Stomach (tissue), 8 donors: ENCODE measurements at regions not wholly inside any gene's neighbourhood (a gene's known extent, or its start where the extent isn't known, plus 50 kb on each side); places are given as distances from the start of the nearest gene placed in this dataset.

Source experiments
- DNase-seq, 2 donors: peaks; one replicate each; pipeline versions ENCODE4 v3.0.0 to v3.0.0-alpha.2; 2013 to 2019
- H3K27ac ChIP-seq, 5 donors: fragments of 200-600 bp in 4 of 5; sonication (generic) in 4 of 5; one replicate each; pipeline ENCODE4 v1.5.1; 2013 to 2019; ENCODE audit warnings: mild to moderate bottlenecking in 1 of 5, moderate library complexity in 1 of 5
- H3K27me3 ChIP-seq, 3 donors: fragments of 200-600 bp; sonication (generic); one replicate each; pipeline ENCODE4 v1.5.1; 2017 to 2019; ENCODE audit warnings: mixed run types in 1 of 3
- H3K36me3 ChIP-seq, 4 donors: fragments of 200-600 bp; sonication (generic); 1 replicate in 3 of 4; 2 replicates in 1 of 4; pipeline ENCODE4 v1.5.1; 2016 to 2019
- H3K4me1 ChIP-seq, 4 donors: fragments of 200-600 bp; sonication (generic); one replicate each; pipeline ENCODE4 v1.5.1; 2016 to 2019
- H3K4me3 ChIP-seq, 4 donors: fragments of 200-600 bp; sonication (generic) in 3 of 4; one replicate each; pipeline ENCODE4 v1.5.1; 2016 to 2019; ENCODE audit warnings: mild to moderate bottlenecking in 1 of 4
- H3K9me3 ChIP-seq, 4 donors: fragments of 200-600 bp; sonication (generic); one replicate each; pipeline ENCODE4 v1.5.1; 2016 to 2019
- EP300 ChIP-seq: sonication (generic); formaldehyde crosslinking; IDR thresholded peaks from one replicate; pipeline ENCODE4 v1.6.1; 2017; ENCODE audit warnings: antibody characterized with exemption
- POLR2A ChIP-seq, 4 donors: fragments of 450-650 bp; IDR thresholded peaks; one replicate each; pipeline ENCODE4 v1.6.1; 2016; ENCODE audit warnings: antibody characterized with exemption in 4 of 4, control low read depth in 2 of 4, mild to moderate bottlenecking in 1 of 4, moderate library complexity in 1 of 4
- POLR2AphosphoS5 ChIP-seq, 3 donors: sonication (generic); formaldehyde crosslinking; IDR thresholded peaks; one replicate each; pipeline ENCODE4 v1.6.1; 2016; ENCODE audit warnings: antibody characterized with exemption in 3 of 3
- WGBS, 5 donors: extraction: QIAGEN DNeasy Blood & Tissue Kit in 3 of 5; methylation state at CpG; one replicate each; pipeline versions ENCODE4 v1.1.5 to v1.1.7; 2013 to 2018; 5-methylcytosine and 5-hydroxymethylcytosine counted together
- intact Hi-C: fragments of 100-400 bp; cut with DNase I; formaldehyde crosslinking; loops from one replicate; pipeline ENCODE4 v1.15.1; 2023; ENCODE audit warnings: low total_unique reads
- TF ChIP-seq, protein P1 (sequence below), 7 experiments: fragments of 450-650 bp in 4 of 7; fragments of 200-600 bp in 3 of 7; sonication (generic) in 3 of 7; IDR thresholded peaks; one replicate each; pipeline ENCODE4 v1.5.1; 2016 to 2019; ENCODE audit warnings: antibody characterized with exemption in 7 of 7, control low read depth in 2 of 7, mild to moderate bottlenecking in 1 of 7
- donor health status: healthy with polysubstance abuse.
- donor health status: Bipolar disorder and iron deficiency.
- donor health status: healthy.

DNA sequence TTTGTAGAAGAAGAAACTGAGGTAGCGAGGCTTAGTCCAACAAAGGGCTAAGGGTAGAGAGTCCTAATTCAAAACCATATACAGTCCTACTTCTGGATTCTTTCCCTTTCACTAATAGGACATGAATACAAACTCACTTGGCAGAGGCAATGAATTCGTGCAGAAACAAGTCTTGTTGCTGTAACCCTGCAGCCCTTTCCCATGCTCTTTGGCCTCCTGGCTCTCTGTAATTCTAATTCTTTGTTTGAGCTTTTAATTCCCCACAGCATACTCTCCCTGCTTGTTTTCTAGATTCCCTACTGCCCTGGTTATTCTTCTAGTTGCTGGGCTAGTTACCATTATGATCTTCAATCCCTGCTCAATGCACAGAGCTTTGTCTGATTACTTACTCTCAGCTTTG is 381.4 kb downstream of the ETNK1 start:
- peak overlapping the region in 1 of 5 donors; percentile 5 for H3K27ac ChIP-seq
- H3K4me3 ChIP-seq = no peak overlapping the region
- H3K36me3 ChIP-seq = no peaks in the 10 kb centered on the region
- WGBS, 5 donors = 43 to 58% (median 49%) methylated on average over 2 of the region's 2 CpGs
- no peaks in the 10 kb centered on the region for H3K9me3 ChIP-seq
- intact Hi-C loops = no loop called here
- H3K4me1 ChIP-seq = peaks cover 0 to 5% (median 0%) of the 10 kb centered on the region in 4 donors
- no peak for TF ChIP-seq POLR2AphosphoS5 (IDR thresholded peaks at IDR 0.05)
- TF ChIP-seq EP300 = no peak
- TF ChIP-seq, protein P1, sequence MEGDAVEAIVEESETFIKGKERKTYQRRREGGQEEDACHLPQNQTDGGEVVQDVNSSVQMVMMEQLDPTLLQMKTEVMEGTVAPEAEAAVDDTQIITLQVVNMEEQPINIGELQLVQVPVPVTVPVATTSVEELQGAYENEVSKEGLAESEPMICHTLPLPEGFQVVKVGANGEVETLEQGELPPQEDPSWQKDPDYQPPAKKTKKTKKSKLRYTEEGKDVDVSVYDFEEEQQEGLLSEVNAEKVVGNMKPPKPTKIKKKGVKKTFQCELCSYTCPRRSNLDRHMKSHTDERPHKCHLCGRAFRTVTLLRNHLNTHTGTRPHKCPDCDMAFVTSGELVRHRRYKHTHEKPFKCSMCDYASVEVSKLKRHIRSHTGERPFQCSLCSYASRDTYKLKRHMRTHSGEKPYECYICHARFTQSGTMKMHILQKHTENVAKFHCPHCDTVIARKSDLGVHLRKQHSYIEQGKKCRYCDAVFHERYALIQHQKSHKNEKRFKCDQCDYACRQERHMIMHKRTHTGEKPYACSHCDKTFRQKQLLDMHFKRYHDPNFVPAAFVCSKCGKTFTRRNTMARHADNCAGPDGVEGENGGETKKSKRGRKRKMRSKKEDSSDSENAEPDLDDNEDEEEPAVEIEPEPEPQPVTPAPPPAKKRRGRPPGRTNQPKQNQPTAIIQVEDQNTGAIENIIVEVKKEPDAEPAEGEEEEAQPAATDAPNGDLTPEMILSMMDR (IDR thresholded peaks at IDR 0.05) = no peak
- TF ChIP-seq POLR2A (IDR thresholded peaks at IDR 0.05) = no peak
- H3K27me3 ChIP-seq = no peaks in the 10 kb centered on the region
- DNase-seq = peak in 1 of 2 donors; percentile 55

DNA sequence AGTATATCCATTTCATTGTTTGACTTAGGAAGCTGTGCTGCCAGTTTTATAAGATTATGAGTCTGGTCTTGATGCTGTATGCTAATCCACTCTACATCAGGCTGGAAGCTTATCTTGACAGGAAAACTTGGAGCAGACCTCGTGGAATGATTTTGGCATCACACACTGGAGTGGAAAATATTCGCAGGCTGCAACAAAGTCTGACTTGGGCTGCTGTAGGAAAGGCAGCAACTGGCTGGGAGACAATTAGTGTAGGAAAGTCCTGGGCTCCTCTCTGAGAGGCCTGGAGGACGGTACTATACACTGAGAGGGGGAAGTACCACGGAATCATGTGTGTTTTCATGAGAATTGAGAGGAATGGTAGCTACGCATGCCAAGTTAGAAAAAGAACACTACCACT is 383.7 kb downstream of the ETNK1 start:
- intact Hi-C loops = no loop called here
- peaks cover 0 to 5% (median 0%) of the 10 kb centered on the region in 4 donors for H3K4me1 ChIP-seq
- no peaks in the 10 kb centered on the region for H3K27me3 ChIP-seq
- 45 to 60% (median 51%) methylated on average over 5 of the region's 5 CpGs for WGBS, 5 donors
- DNase-seq = peak in 1 of 2 donors; percentile 54
- no peaks in the 10 kb centered on the region for H3K9me3 ChIP-seq
- no peak overlapping the region for H3K4me3 ChIP-seq
- no peak overlapping the region for H3K27ac ChIP-seq
- peak in 1 of 3 donors; percentile 24 for TF ChIP-seq POLR2AphosphoS5 (IDR thresholded peaks at IDR 0.05)
- TF ChIP-seq, protein P1 (IDR thresholded peaks at IDR 0.05) = no peak
- no peaks in the 10 kb centered on the region for H3K36me3 ChIP-seq

DNA sequence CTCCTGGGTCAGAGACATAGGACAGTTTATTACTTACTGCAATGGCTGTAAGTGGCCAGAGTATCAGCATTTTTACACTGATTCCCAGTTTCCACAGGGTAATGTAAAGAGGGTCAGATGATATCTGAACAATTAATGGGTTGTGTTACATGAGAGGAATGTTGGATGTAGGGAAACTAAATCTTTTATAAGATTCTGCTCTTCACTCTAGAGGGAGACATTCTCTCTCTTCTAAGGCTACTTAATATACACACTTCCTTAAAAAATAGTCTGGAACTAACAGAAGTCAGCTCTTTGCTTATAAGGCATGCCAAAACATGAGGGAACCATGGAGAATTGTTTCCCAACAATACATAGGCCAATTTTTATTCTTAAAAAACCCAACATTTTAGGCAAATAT is 389.8 kb downstream of the ETNK1 start:
- intact Hi-C loops = no loop called here
- no peak for TF ChIP-seq POLR2A (IDR thresholded peaks at IDR 0.05)
- TF ChIP-seq, protein P1 (IDR thresholded peaks at IDR 0.05) = no peak
- TF ChIP-seq EP300 = no peak
- TF ChIP-seq POLR2AphosphoS5 (IDR thresholded peaks at IDR 0.05) = no peak
- Histone ChIP-seq H3K4me1 (no peaks in the 10 kb centered on the region), H3K27me3 (no peaks in the 10 kb centered on the region), H3K4me3 (no peak overlapping the region), H3K36me3 (no peaks in the 10 kb centered on the region), H3K27ac (no peak overlapping the region), H3K9me3 (no peaks in the 10 kb centered on the region)
- no peak for DNase-seq

DNA sequence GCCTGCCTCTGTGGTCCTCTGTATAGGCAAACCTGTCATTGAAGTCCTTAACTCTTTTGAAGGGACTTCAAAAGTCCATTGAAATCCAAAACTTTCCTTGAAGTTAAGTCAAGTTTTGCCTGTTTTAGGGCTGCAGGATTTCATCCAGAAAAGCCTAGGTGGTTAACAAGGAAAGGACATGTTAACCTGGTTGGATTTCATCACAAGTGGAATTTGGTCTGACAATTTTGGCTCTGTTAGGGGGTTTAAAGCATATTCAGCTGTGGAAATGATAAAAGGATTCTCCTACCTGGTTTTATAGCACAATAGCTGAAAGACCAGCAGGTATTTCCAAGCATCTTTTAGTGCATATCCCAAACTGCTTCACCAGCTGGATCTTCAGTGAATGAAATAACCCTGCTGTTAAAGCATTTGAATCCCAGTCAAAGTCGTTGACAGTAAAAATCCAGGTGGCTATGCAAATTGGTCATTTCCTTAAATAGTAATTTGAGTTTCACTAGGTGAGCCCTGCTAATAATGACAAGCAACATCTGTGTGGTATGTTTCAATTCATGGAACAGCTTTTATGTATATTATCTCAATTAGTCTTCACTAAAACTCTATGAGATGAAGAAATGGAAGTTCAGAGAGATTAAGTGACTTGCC is 400.5 kb downstream of the ETNK1 start:
- Histone ChIP-seq H3K4me1 (no peaks in the 10 kb centered on the region), H3K9me3 (no peaks in the 10 kb centered on the region), H3K36me3 (no peaks in the 10 kb centered on the region), H3K27me3 (no peaks in the 10 kb centered on the region), H3K4me3 (no peak overlapping the region), H3K27ac (no peak overlapping the region)
- TF ChIP-seq POLR2A (IDR thresholded peaks at IDR 0.05) (no peak), POLR2AphosphoS5 (IDR thresholded peaks at IDR 0.05) (no peak), EP300 (no peak)
- TF ChIP-seq, protein P1 (IDR thresholded peaks at IDR 0.05) = no peak
- no peak for DNase-seq
- intact Hi-C loops = no loop called here
- WGBS, 5 donors = 30 to 58% (median 38%) methylated on average over 1 of the region's 1 CpG
